AG04449 (cell line): ENCODE measurements at regions not wholly inside any gene's neighbourhood (a gene's known extent, or its start where the extent isn't known, plus 50 kb on each side); places are given as distances from the start of the nearest gene placed in this dataset.

Source experiments
- CTCF ChIA-PET: fragments of 350-600 bp; formaldehyde crosslinking; extraction: SDS; loops from one replicate; lab custom pipeline; 2021; ENCODE audit warnings: antibody characterized with exemption; lab: Yijun Ruan, JAX
- POLR2A ChIA-PET: fragments of 400-600, 350-600 bp; formaldehyde crosslinking; extraction: SDS; loops from one replicate; lab custom pipeline; 2020; ENCODE audit warnings: antibody characterized with exemption, inconsistent platforms; lab: Yijun Ruan, JAX
- DNase-seq: peaks from one replicate; pipeline ENCODE4 v3.0.0-alpha.2; 2010; ENCODE audit warnings: low read depth, low spot score
- H3K4me3 ChIP-seq: 2 replicates; pipeline ENCODE4 v1.5.1; 2011; ENCODE audit warnings: low read depth, mild to moderate bottlenecking, control low read depth, low read length
- TF ChIP-seq, protein P1 (sequence below): IDR thresholded peaks from one replicate; pipeline ENCODE4 v1.5.1; 2011; ENCODE audit warnings: mild to moderate bottlenecking, moderate library complexity, low read length, control low read depth, inconsistent platforms; ENCODE audit not compliant: insufficient read depth; ENCODE audit errors: missing control alignments

DNA sequence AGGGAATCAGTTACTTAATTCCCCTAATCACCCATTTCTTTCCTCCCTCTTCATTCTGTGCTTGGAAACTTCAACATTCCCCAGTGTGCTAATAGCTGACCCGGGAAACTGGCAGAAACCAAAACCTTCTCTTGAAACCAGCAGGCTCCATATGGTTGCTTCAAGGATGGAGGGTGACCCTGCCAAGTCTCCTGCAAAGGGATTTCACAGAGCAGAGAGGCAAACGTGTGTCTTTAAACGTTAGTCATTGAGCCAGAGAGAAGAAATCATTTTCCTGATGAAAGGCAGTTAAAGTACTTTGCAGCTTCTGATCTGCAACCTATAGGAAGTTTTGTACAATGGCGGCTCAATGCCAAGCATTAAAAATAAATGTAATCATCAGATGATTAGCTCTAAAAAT lies 220.9 kb downstream of the POU4F1 start:
- no peak overlapping the region for H3K4me3 ChIP-seq
- TF ChIP-seq, protein P1, sequence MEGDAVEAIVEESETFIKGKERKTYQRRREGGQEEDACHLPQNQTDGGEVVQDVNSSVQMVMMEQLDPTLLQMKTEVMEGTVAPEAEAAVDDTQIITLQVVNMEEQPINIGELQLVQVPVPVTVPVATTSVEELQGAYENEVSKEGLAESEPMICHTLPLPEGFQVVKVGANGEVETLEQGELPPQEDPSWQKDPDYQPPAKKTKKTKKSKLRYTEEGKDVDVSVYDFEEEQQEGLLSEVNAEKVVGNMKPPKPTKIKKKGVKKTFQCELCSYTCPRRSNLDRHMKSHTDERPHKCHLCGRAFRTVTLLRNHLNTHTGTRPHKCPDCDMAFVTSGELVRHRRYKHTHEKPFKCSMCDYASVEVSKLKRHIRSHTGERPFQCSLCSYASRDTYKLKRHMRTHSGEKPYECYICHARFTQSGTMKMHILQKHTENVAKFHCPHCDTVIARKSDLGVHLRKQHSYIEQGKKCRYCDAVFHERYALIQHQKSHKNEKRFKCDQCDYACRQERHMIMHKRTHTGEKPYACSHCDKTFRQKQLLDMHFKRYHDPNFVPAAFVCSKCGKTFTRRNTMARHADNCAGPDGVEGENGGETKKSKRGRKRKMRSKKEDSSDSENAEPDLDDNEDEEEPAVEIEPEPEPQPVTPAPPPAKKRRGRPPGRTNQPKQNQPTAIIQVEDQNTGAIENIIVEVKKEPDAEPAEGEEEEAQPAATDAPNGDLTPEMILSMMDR: no peak
- ChIA-PET POLR2A (no interaction called here), CTCF (no interaction called here)
- DNase-seq: no peak

DNA sequence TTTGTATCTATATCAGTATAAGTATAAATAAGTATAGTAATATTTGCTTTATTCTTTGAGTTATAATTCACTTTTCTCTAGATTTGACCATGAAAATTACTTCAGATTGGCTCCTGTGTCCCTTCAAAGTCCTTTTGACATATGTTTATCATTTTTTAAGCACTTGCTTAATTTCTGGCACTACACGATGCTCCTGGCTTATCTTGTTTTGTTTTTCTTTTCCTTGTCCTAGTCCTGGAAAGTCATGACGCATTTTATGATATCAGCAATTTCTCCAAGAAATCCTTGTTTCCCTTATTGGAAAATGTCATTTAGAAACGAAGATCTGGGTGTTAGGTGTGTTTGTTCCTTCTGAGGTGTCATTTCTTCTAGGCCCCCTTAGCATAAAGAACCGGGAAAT lies 226.5 kb downstream of the POU4F1 start:
- TF ChIP-seq, protein P1: no peak
- no peak overlapping the region for H3K4me3 ChIP-seq
- CTCF ChIA-PET: no interaction called here
- no peak for DNase-seq
- POLR2A ChIA-PET: no interaction called here

DNA sequence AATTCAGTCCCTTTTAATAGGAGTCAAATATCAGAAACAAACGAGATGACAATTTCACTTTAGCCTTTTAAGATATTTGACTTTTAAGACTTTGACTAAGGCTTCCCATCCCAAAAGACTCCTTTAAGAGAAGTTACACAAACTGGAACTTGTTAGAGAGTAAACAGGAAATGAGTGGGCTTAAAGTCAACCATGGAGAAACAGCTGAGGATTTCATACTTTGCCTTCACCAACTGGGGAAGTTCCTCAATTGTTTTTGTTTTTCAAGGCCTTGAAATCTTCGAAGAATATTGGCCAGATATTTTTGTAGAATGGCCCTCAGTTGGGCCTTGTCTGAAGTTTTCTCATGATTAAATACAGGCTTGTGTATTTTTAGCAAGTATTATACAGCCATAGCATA lies 227.3 kb downstream of the POU4F1 start:
- TF ChIP-seq, protein P1: no peak
- H3K4me3 ChIP-seq: no peak overlapping the region
- ChIA-PET POLR2A (no interaction called here), CTCF (no interaction called here)
- no peak for DNase-seq

DNA sequence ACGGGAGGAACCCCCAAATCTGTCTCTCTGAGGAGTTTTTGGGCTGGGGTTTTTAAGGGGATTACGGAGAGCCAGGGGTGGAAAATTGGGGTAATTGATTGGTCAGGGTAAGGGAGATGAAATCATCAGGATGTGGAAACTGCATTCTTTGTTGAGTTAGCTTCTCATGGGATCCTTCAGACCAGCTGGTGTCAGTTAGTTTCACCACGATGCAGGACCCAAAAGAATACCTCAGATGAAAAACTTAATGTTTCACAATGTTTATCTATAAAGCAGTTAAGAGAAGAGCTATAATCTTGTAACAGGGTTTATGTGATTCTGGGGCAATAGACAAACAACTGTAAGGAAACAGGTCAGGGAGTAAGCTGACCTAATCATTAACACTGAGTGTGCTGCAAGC lies 230.8 kb downstream of the POU4F1 start:
- POLR2A ChIA-PET: no interaction called here
- CTCF ChIA-PET: no interaction called here
- DNase-seq: no peak
- no peak overlapping the region for H3K4me3 ChIP-seq
- TF ChIP-seq, protein P1: no peak

DNA sequence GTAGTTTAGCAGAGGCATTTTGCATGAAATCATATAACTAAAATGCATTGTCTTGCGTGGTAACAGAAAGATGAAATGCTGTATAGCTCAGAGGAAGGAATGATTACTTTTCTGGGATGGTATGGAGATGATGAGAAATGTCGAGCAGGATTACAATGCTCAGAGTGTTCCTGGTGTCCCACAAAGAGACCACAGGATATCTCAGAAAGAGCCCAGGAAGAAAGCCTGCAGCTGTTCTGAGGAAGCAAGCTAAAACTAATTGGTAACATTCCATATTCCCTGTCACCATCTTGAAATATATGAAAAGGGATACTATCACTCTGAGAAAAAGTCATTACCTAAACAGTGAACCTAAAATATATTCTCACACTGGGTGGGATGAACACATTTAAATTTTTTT lies 233.1 kb downstream of the POU4F1 start:
- TF ChIP-seq, protein P1: no peak
- POLR2A ChIA-PET: no interaction called here
- no peak overlapping the region for H3K4me3 ChIP-seq
- no peak for DNase-seq
- CTCF ChIA-PET: no interaction called here

DNA sequence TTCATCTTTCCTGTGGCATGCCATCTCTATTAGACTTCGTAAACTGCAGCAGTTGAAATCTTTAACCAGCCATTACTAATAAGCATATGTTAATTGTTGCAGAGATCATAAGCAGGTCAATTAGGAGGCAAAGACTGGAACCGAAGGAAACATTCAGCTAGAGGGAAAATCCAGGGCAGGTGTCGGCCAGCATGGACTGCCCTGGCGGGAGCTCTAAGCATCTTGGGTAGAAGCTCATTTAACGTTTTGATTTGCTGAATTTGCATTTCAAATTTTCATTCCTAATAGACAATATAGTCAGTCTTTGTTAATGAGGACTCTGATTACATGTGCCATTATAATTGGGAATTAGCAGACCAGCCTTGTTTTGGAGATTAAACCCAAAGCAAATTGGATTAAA lies 238.6 kb downstream of the POU4F1 start:
- ChIA-PET CTCF (no interaction called here), POLR2A (no interaction called here)
- no peak overlapping the region for H3K4me3 ChIP-seq
- DNase-seq: no peak
- TF ChIP-seq, protein P1: no peak
